Left lung (tissue), 4 donors: ENCODE measurements at regions not wholly inside any gene's neighbourhood (a gene's known extent, or its start where the extent isn't known, plus 50 kb on each side); places are given as distances from the start of the nearest gene placed in this dataset.

ENCODE experiments used
- ATAC-seq: fragments of 200-7000 bp; cut with Tn5 transposase; one replicate; pipeline ENCODE4 v1.9.1; 2020; ENCODE audit warnings: moderate library complexity
- DNase-seq, 4 donors: peaks; one replicate each; pipeline ENCODE4 v3.0.0-alpha.2; 2013 to 2020
- H3K27ac ChIP-seq, 2 donors: fragments of 200-600 bp; sonication (generic) in 1 of 2; one replicate each; pipeline versions ENCODE4 v1.5.0 to v1.8.0; 2020 to 2021
- H3K27me3 ChIP-seq, 2 donors: fragments of 200-600 bp; sonication (generic) in 1 of 2; one replicate each; pipeline versions ENCODE4 v1.5.0 to v1.8.0; 2020 to 2021
- H3K36me3 ChIP-seq, 2 donors: fragments of 200-600 bp; sonication (generic) in 1 of 2; one replicate each; pipeline versions ENCODE4 v1.5.0 to v1.8.0; 2020 to 2021
- H3K4me1 ChIP-seq, 2 donors: fragments of 200-600 bp; one replicate each; pipeline ENCODE4 v1.8.0; 2021
- H3K4me3 ChIP-seq, 2 donors: fragments of 200-600 bp; sonication (generic) in 1 of 2; one replicate each; pipeline versions ENCODE4 v1.5.0 to v1.8.0; 2020 to 2021; ENCODE audit warnings: mild to moderate bottlenecking in 1 of 2
- H3K9me3 ChIP-seq, 2 donors: fragments of 200-600 bp; sonication (generic) in 1 of 2; one replicate each; pipeline versions ENCODE4 v1.5.0 to v1.8.0; 2020 to 2021
- CTCF ChIP-seq, 2 donors: fragments of 200-600 bp; sonication (generic) in 1 of 2; IDR thresholded peaks; one replicate each; pipeline versions ENCODE4 v1.5.0 to v1.8.0; 2021; ENCODE audit warnings: antibody characterized with exemption in 2 of 2
- intact Hi-C, 2 donors: fragments of 100-400 bp; cut with DNase I; formaldehyde crosslinking; loops; one replicate each; pipeline versions ENCODE4 v1.11.2 to v1.14.2; 2022
- donor health status: DM: no; HTN: yes; CAD: no.
- donor health status: DM: no; HTN: no; CAD: no.

DNA sequence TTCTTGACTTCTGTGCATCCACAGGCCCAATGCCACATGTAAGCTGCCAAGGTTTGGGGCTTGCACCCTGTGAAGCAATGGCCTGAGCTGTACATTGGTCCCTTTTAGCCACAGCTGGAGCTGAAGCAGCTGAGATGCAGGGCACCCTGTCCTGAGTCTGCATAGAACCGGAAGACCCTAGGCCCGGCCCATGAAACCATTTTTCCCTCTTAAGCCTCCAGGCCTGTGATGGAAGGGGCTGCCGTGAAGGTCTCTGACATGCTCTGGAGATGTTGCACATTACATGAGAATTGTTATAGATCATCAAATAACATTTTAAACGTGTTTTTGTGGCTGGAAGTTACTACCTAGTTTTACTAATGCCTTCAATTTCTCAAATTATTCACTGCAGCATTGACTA, 188.7 kb downstream of the RPAP3 start:
- H3K4me1 ChIP-seq = no peaks in the 10 kb centered on the region
- H3K9me3 ChIP-seq = peaks cover 0 to 35% of the 10 kb centered on the region in 2 donors
- no peak for TF ChIP-seq CTCF (IDR thresholded peaks at IDR 0.05)
- ATAC-seq = no peak
- DNase-seq = no peak
- H3K27me3 ChIP-seq = no peaks in the 10 kb centered on the region
- H3K4me3 ChIP-seq = no peak overlapping the region
- intact Hi-C loops = no loop called here
- H3K36me3 ChIP-seq = no peaks in the 10 kb centered on the region
- H3K27ac ChIP-seq = no peak overlapping the region

DNA sequence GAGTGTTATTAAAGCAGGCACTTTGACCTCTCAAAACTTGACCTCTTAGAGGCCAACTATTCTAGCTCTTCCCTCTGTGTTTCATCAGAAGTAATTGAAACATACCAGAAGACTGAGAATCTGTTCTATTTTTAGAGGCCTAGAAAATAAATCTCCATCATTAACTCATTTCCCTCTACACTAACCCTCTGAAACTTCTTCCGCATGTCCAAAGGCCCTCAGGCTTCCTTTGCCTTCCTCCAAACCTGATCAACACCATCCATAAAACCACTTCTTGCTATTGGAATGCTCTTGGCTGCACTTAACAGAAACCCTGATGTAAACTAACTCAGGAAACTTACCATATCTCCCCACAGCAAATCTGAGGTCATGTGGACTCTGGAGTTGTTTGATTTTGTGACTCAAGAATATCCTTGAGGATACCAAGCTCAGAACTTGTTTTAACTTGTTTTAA, 196.4 kb downstream of the RPAP3 start:
- ATAC-seq (peak; percentile 93), DNase-seq (peak in 1 of 4 donors; percentile 10)
- Histone ChIP-seq H3K4me1 (peaks cover 0 to 4% of the 10 kb centered on the region in 2 donors), H3K27ac (peak overlapping the region; percentile 33 to 76), H3K4me3 (no peak overlapping the region), H3K27me3 (no peaks in the 10 kb centered on the region), H3K36me3 (no peaks in the 10 kb centered on the region), H3K9me3 (peaks cover 0 to 7% of the 10 kb centered on the region in 2 donors)
- intact Hi-C loops = no loop called here
- no peak for TF ChIP-seq CTCF (IDR thresholded peaks at IDR 0.05)

GRCh38 chr12:47507221-47507620, 198.6 kb downstream of the RPAP3 start:
- no peaks in the 10 kb centered on the region for H3K36me3 ChIP-seq
- intact Hi-C loops = no loop called here
- no peaks in the 10 kb centered on the region for H3K27me3 ChIP-seq
- no peak for TF ChIP-seq CTCF (IDR thresholded peaks at IDR 0.05)
- H3K27ac ChIP-seq = no peak overlapping the region
- H3K4me1 ChIP-seq = peaks cover 0 to 4% of the 10 kb centered on the region in 2 donors
- ATAC-seq (no peak), DNase-seq (no peak)
- H3K4me3 ChIP-seq = no peak overlapping the region
- no peaks in the 10 kb centered on the region for H3K9me3 ChIP-seq

GRCh38 chr12:47504775-47505446, 200.9 kb downstream of the RPAP3 start:
- Histone ChIP-seq H3K9me3 (no peaks in the 10 kb centered on the region), H3K36me3 (no peaks in the 10 kb centered on the region), H3K27me3 (no peaks in the 10 kb centered on the region), H3K4me1 (peaks cover 0 to 4% of the 10 kb centered on the region in 2 donors), H3K4me3 (no peak overlapping the region), H3K27ac (no peak overlapping the region)
- intact Hi-C loops = no loop called here
- no peak for TF ChIP-seq CTCF (IDR thresholded peaks at IDR 0.05)
- no peak for ATAC-seq
- DNase-seq = no peak

DNA sequence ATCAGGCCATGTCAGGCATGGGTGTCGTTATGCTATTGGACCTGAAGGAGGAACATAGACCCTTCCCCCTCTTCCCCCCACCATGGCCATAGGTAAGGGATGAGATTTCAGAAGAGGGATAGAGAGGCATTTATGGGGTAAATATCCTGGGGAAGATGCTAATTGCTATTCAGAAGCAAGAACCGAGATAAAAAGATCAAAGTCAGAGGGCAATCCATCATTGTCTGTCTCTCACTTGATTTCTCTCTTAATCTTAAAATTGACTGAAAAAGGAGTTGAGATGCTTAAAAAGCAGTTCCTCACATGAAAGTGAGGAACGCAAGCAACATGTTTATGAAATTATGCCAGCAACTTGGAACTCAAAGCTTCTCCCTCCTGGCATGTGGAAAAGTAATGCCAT, 212.0 kb downstream of the RPAP3 start:
- ATAC-seq = no peak

More for the DNA sequence above, 212.0 kb downstream of the RPAP3 start:
- Histone ChIP-seq H3K4me1 (no peaks in the 10 kb centered on the region), H3K36me3 (no peaks in the 10 kb centered on the region), H3K9me3 (peaks cover 0 to 9% of the 10 kb centered on the region in 2 donors), H3K4me3 (no peak overlapping the region), H3K27me3 (no peaks in the 10 kb centered on the region), H3K27ac (no peak overlapping the region)
- TF ChIP-seq CTCF (IDR thresholded peaks at IDR 0.05) = no peak
- intact Hi-C loops = no loop called here
- no peak for DNase-seq
